GM19239 (cell line): ENCODE measurements at regions not wholly inside any gene's neighbourhood (a gene's known extent, or its start where the extent isn't known, plus 50 kb on each side); places are given as distances from the start of the nearest gene placed in this dataset.
"Not testable (repeated sequence)": the region's sequence is repeated elsewhere in the genome, so short reads cannot be mapped to it uniquely, and the experiment has no call there.

ENCODE experiments used
- DNase-seq: peaks from one replicate; pipeline ENCODE4 v3.0.0; 2011; ENCODE audit warnings: low spot score; ENCODE audit not compliant: insufficient read length
- FAIRE-seq: peaks from 2 replicates; lab custom pipeline; 2011; peaks lifted over from hg19 to GRCh38; lab: Jason Lieb, UNC

DNA sequence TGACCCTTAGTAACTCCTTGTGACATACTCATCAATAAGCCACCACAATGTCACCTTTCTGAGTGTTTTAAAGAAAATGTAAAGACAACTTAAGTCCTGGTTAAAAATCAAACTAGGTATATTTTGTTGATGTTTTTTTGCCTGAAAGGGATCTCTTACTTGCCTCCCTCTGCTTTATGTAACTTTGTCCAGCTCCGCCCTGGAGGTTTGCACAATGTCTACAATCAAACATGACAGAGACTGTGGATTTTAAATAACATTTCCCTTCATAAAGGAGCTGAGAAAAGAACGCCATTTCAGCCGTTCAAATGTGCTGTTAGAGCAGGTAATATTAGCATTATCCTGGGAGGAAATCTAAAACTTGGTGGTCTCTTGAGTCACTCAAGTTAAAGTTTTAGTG, 613.9 kb downstream of the SOX5 start:
- DNase-seq (no peak), FAIRE-seq (no peak)

DNA sequence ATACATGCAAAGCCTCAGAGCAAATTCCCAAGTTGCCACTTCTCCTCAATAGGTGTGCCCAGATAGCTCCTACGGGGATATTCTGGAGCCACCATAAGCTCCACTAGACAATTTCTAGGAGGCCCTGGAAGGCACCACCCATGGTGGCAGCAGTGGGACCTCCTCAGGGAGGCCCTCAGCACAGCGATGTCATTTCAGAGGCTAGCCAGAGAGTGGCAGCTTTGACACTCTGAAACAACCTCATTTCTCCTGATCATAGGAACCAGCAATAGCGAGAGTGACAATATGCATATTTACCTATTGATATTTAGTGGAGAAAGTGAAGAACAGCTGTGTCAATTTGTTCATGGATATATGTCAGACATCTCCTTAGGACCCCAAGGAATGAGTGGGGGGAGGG, 612.3 kb downstream of the SOX5 start:
- no peak for FAIRE-seq
- no peak for DNase-seq

DNA sequence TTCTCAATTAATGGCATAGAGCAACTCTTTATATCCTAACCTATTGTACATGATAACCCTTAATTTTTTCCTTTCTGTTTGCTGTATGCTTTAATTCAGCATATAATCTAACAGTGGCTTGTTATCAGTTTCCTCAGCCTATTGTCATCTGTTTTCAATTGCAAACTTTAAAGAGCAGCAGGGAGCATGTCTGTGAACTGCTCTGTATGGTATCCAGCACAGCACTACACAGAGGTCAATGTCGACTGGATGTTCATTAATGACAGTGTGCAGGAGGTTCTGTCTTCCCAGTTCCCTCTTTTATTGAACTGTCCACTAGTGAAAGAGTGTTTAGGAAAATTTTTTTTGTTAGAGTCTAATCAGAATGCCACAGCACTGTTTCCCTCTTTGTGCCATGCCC, 609.1 kb downstream of the SOX5 start:
- DNase-seq = no peak
- FAIRE-seq = no peak

DNA sequence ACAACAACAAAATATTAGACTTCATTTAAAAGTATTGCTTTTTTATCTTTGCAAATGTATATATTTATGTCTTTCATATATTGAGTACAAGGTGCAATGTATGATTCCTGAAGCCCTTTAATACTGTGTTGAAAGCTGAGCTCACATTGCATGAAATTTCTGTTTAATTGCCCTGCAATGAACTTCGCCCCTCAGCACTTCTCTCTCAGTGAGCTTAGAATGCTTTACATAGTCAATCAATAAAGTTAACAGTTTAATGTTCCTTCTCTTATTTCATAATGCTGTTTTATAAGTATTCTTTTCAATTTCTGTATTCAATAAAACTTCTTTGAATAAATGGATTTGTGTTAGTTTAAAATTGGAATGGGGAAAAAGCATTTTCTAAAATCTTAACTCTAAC, 607.1 kb downstream of the SOX5 start:
- FAIRE-seq = no peak
- DNase-seq = no peak

DNA sequence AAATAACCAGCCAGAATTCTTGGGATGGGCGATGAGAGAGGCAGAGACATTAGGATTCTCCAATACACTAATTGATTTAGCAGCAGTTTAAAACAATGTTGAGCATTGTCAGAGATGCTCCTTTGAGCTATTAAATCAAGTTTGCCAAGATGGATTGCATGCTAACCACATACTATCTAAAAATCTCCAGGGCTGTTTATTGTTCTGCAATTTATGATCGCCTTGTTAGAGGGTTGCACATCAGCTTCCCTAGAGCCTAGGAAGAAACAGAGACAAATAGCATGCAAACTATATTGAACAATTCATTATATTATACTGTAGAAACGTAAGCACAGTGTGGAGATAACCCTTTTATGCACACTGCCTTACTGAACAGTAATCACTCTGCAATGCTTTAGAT, 599.9 kb downstream of the SOX5 start:
- FAIRE-seq (no peak), DNase-seq (no peak)

DNA sequence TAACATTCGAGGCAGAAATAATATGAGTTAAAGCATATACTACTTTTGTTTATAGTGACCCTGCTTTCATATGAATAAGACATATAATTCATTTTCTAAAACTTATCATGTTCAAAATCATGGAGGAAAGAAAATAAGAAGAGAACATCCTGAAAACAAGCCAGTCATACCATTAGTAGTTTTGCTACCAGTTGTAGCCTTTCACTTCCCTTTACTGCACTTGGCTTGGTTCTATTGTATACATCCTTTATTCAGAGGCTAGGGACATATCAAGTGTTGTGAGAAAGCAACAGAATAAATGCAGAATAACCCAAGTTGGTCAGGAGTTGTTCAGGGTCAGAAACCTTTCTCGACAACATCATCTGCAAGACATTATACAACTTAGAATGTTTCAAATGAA, 598.7 kb downstream of the SOX5 start:
- no peak for FAIRE-seq

DNA sequence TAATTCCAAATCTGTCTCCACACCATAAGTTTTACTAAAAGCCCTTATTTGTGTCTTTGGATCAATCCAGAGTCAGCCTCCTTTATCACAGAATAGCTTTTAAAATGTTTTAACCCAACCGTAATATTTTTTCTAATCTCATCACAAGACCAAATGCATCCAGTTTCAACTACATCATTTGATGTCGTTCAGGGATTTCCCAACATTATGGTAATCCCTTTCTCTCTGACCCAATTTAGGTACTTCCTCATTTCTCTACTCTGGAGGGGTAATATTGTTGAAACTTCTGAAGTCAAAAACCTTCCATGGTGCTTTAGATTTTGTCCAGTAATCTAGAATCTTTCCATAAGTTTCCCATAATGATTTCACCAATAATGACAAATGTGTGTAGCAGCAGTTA, 596.8 kb downstream of the SOX5 start:
- DNase-seq = no peak
- FAIRE-seq = no peak

More for the DNA sequence above, 598.7 kb downstream of the SOX5 start:
- DNase-seq = peak; percentile 1

DNA sequence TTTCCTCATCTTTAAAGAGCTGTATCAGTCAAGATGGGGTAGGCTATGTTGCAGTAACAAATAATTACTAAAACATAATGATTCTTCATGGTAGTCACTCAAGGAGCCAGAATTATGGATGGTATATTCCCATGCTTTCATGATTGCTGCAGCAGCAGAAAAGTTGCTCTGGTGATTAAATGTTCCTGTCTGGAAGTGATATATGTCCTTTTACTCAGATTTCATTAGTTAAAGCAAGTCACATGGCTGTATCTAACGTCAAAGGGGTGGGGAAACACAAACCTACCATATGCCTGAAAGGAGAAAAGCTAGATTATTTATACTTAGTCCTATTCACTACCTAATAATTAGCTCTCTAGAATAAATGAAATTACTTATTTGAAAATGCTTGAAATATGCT, 594.7 kb downstream of the SOX5 start:
- FAIRE-seq (no peak), DNase-seq (no peak)

DNA sequence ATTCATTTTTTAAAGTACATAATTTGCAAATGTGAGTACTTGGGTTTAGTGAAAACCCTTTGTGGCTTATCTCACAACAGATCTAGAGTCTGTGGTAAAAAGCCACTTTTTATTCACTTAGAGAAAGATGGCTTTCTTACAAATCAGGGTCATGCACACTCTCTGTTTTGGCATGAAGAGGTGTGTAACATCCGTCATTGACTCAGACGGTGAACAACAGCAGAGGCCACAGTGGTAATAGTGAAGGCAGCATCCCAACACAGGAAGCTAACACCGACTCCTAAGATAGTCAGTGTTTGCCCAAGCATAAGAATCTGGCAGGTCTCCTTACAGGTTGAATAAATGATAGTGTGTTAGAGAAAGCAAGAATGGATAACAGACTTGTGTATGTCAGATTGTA, 593.0 kb downstream of the SOX5 start:
- DNase-seq = no peak
- FAIRE-seq = no peak

DNA sequence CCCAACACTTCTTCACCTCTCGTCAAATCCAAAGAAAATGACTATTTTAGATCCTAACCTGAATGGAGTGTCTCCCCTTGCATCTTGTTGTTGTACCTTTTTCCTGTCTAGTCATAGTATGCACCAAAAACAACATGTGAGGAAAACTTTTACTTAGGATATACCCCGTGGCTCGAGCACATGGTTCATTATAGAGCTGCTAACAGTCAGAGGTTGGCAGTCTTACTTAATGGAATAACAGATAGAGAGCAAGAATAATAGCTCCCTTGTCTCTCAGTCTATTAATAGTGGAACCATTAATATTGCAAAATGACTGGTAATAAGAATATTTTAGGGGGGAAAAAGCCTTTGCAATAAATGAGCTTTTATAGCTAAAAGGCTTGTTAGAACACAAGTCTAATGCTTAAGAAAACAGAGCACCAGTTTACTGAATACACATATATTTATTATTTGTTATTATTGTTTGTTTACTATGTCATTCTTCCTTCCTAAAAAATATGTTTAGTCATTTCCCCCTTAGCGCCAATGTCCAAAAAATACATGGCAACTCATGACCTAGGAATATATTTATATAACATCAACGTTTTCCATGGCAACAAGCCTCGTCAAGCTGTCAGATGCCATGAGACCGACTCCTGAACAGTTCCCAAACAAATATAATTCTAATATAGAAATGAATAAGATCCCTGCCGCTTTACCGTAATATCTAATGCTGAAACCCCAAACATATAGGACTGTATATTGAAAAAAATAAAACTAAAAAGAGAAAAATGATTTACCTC, 592.4 kb downstream of the SOX5 start:
- DNase-seq (no peak), FAIRE-seq (no peak)

DNA sequence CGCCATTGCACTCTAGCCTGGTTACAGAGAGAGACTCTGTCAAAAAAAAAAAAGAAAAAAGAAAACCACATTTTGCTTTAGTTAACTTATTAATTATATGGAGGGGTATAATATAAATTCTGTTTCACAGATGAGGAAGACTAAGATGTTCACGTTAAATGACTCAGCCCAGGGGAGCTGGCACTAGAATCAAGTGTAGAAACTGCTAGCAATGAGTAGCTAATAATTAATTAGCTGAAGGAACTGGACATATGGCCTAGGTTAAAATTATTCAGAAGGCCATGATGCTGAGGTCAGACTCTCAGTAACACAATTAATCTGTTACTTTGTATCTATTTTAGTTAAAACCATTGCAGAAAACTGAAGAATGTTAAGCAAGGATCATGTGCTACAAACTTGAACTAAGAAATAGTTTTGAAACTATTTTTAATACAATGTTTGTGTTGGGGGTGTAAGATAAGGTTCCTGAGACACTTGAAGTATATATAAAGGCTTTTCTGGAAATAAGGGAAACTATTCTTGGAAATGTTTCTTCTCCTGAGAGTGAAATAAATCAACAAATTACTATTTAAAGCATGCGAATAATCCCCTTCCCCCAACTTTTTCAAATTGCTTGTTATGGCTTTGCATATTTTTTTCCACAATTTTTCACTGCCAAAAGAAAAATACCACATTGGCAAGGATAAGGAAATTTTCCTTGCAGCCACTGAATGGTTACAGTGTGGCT, 589.3 kb downstream of the SOX5 start:
- no peak for DNase-seq
- FAIRE-seq = no peak

DNA sequence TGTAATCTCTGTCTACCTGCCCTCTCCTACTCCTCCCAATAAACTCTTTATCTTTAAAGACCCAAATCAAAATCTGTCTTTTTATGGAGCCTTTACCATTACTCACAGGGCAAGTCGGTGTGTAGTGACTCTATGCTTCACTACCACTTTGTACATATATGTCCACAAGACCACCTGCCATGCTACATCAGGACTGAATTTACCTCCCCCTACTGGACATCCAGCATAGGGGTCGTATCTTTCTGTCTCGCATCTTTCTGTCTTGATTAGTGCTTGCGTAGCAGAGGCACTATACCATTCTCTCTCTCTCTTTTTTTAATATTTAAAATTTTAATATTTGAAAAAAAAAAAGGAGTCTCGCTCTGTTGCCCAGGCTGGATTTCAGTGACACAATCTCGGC, 587.5 kb downstream of the SOX5 start:
- FAIRE-seq = no peak
- no peak for DNase-seq

DNA sequence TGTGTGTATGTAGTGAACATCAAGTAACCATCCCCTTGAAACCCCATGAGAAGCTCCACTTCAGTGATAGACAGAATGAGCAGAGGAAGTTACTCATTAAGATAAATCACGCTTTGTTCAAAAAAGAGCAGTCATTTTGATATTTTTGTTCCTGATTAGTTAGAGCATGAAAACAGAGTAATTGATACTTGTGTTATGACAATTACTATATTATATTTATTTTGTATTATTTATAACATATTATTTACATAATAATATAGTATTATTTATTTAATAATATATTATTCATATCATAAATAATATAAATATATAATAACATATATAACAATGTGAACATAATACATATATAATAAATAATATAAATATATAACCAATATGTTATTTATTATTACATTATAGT, 580.9 kb downstream of the SOX5 start:
- FAIRE-seq (no peak), DNase-seq (no peak)

DNA sequence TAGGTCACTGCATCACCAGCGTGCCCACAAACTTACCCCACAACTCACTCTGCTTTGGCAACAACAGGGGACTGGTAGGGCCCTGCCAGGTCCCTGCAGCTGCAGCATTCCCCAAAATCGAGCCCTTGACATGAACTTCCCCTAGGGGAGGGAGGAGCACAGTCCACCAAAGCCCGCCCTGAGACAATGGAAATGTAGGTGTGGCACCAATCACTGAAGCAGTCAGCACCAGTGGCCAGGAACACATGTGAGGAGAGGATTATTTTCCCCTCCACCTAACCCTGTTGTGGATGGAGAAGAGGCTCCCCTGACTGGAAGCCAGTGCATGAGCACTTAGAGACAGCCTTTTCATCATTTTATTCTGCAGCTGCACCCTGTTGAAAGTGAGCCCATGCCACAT, 573.8 kb downstream of the SOX5 start:
- DNase-seq (no peak), FAIRE-seq (no peak)

DNA sequence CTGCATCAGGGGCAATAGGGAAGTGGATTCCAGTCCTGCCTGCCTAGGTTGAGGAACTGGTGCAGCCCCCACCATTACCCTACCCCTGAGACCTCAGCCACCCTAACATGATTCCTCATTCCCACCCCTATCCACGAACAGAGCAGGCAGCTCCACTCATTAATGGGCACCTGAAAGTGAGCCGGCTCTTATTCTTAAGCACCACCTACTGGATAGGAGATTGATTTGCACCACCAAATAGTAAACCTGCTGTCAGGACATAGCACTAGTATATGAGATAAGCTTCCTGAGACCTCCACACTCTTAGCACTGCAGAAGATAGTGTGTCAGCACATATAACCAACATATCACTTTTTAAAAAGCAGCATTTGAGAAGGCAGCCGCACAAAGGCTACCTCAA, 573.2 kb downstream of the SOX5 start:
- FAIRE-seq (no peak), DNase-seq (no peak)

DNA sequence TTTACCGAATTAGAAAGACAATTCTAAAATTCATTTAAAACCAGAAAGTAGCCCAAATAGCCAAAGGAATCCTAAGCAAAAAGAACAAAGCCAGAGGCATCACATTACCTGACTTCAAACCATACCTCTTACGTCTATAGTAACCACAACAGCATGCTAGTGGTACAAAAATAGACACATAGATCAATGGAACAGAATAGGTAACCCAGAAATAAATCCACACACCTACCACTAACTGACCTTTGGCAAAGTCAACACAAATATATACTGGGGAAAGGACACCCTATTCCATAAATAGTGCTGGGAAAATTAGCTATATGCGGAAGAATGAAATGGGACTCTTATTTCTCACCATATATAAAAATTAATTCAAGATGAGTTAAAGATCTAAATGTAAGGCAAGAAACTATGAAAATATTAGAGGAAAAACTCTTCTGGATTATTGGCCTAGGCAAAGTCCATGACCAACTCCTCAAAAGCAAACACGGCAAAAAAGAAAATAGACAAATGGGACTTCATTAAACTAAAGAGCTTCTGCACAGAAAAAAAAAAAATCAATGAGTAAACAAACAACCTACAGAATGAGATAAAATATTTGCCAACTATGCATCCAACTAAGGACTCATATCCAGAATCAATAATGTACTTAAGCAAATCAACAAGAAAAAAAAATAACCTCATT, 568.9 kb downstream of the SOX5 start:
- FAIRE-seq (no peak), DNase-seq (no peak)

DNA sequence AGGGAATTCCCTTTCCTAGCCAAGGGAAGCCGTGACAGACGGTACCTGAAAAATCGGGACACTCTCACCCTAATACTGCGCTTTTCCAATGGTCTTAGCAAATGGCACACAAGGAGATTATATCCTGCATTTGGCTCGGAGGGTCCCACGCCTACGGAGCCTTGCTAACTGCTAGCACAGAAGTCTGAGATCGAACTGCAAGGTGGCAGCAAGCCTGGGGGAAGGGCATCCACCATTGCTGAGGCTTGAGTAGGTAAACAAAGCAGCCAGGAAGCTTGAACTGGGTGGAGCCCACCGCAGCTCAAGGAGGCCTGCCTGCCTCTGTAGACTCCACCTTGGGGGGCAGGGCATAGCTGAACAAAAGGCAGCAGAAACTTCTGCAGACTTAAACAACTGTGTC, 560.6 kb downstream of the SOX5 start:
- not testable (repeated sequence) for FAIRE-seq

DNA sequence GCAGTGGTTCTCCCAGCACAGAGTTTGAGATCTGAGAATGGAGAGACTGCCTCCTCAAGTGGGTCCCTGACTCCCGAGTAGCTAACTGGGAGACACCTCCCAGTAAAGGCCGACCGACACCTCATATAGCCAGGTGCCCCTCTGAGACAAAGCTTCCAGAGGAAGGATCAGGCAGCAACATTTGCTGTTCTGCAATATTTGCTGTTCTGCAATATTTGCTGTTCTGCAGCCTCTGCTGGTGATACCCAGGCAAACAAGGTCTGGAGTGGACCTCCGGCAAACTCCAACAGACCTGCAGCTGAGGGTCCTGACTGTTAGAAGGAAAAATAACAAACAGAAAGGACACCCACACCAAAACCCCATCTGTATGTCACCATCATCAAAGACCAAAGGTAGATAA, 560.2 kb downstream of the SOX5 start:
- not testable (repeated sequence) for FAIRE-seq, DNase-seq

More for the DNA sequence above, 560.6 kb downstream of the SOX5 start:
- not testable (repeated sequence) for DNase-seq

DNA sequence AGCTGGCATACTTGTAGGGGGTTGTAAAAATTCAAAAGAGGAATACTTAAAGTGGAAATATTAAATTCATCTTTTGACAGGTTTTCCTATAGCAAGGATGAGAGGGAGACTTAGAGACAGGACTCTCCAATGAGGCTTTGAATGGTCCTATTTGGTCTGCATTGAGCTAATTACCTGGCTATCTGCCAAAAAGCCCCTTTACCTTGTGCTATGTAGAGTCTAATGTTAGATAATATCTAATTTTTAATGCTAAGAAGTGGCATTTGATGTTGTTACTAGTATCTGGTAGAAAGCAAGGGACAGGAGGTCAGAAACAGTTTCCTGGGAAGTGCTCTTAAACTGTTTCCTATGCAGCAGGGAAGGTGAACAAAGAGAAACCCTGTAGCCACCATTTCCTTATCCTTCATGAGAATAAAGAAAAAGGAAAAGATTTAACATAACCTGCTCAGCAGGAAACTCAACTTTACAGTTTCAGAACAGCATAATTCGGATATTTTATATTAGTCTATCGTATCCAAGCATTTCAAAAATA, 550.0 kb downstream of the SOX5 start:
- no peak for FAIRE-seq
- DNase-seq = no peak

DNA sequence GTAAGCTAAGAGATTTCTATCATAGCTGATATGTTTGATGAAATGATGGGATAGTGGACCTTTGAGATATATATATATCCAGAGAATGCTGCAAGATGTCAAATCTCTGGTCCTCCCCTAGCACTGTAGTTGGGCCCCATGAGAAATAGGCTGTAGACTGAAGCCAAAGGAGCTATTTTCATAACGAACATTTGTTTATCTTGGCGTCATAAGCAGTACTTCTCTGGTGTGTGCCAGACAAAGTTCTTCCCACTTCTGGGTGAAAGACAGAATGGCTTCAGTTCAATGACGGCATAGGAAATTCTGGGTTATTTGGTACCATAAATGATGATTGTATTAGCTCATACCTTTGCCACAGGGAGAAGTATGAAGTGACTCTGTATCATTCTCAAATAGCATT, 534.3 kb downstream of the SOX5 start:
- DNase-seq (no peak), FAIRE-seq (no peak)

DNA sequence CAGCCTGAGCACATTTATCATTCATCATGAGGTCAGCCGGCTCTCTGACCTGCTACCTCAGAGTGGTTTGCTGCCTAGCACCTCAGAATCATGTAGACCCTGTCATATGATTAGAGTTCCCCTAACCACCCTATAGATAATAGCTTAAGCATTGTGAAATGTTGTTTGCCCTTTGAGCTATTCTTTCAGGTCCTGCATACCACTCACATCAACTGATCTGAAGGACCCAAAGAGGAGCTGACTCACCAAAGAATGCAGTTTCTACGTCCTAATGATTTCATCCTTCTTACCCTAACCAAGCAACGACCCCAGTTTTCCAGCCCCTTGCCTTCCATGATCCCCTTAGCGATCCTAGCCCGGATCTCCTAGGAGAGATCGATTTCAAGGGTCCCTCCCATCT, 527.9 kb downstream of the SOX5 start:
- FAIRE-seq = no peak

More for the DNA sequence above, 527.9 kb downstream of the SOX5 start:
- no peak for DNase-seq
